ENCODE measurements at regions not wholly inside any gene's neighbourhood (a gene's known extent, or its start where the extent isn't known, plus 50 kb on each side); places are given as distances from the start of the nearest gene placed in this dataset.

- Histone ChIP-seq H3K4me2 (ENCODE audit: insufficient read depth in 1 of 2, low read depth in 2 of 2, low read length in 2 of 2) (no peak overlapping the region), H4K20me1 (replicated peaks in 1 of 2; ENCODE audit: control insufficient read depth in 1 of 2, insufficient read depth in 2 of 2, low read length in 2 of 2) (peaks cover 0 to 2% of the 10 kb centered on the region in 2 experiments), H2AFZ (ENCODE audit: low read length) (no peak overlapping the region), H2BK15ac (ENCODE audit: low read length) (no peak overlapping the region), H3K23me2 (ENCODE audit: low read depth, low read length) (no peaks in the 10 kb centered on the region), H3K9me3 (ENCODE audit: insufficient read depth in 2 of 2, low read depth in 1 of 2, low read length in 1 of 2) (no peaks in the 10 kb centered on the region), H3K23ac (ENCODE audit: insufficient read length) (no peak overlapping the region), H3K9ac (replicated peaks in 1 of 4; ENCODE audit: extremely low read depth in 1 of 4, low read depth in 3 of 4, low read length in 3 of 4) (no peak overlapping the region), H3K79me2 (ENCODE audit: control insufficient read depth in 1 of 2, insufficient read depth in 2 of 2, low read length in 2 of 2) (no peaks in the 10 kb centered on the region), H4K91ac (replicated peaks; ENCODE audit: insufficient read length, low read length) (no peak overlapping the region), H3K79me1 (ENCODE audit: low read depth, low read length) (no peaks in the 10 kb centered on the region), H2BK20ac (ENCODE audit: low read length) (no peak overlapping the region), H3K36me3 (ENCODE audit: control insufficient read depth in 2 of 4, insufficient read depth in 4 of 4, low read length in 3 of 4) (no peaks in the 10 kb centered on the region), H3K4ac (replicated peaks; ENCODE audit: insufficient read length, low read depth, low read length) (no peak overlapping the region), H3K4me3 (ENCODE audit: extremely low read depth in 1 of 4, insufficient read depth in 2 of 4, low read depth in 3 of 4, low read length in 4 of 4) (no peak overlapping the region), H4K8ac (ENCODE audit: extremely low read depth, insufficient read depth, low read length) (no peak overlapping the region), H2BK120ac (replicated peaks; ENCODE audit: low read depth, low read length) (no peak overlapping the region), H2AK5ac (ENCODE audit: low read depth, low read length) (no peak overlapping the region), H2BK5ac (ENCODE audit: low read depth, low read length) (no peak overlapping the region), H4K5ac (ENCODE audit: insufficient read length, low read depth, low read length) (no peak overlapping the region), H2BK12ac (ENCODE audit: low read depth, low read length) (no peak overlapping the region), H3K56ac (replicated peaks; ENCODE audit: insufficient read length, low read depth, low read length) (no peak overlapping the region), H3K14ac (ENCODE audit: insufficient read length) (no peak overlapping the region), H3K27ac (ENCODE audit: low read depth, low read length) (no peak overlapping the region), H3K27me3 (replicated peaks in 1 of 4; ENCODE audit: control insufficient read depth in 3 of 4, extremely low read depth in 1 of 4, insufficient read depth in 3 of 4, low read length in 3 of 4) (no peaks in the 10 kb centered on the region), H3K4me1 (replicated peaks in 1 of 4; ENCODE audit: control insufficient read depth in 3 of 4, insufficient read depth in 4 of 4, low read length in 3 of 4) (no peaks in the 10 kb centered on the region), H3K18ac (ENCODE audit: extremely low read depth, low read length) (no peak overlapping the region)
- TF ChIP-seq POLR2AphosphoS5 (IDR thresholded peaks at IDR 0.05; ENCODE audit: low read depth, low read length) (no peak), YY1 (IDR thresholded peaks at IDR 0.05; ENCODE audit: low read depth, low read length) (no peak), TBP (IDR thresholded peaks at IDR 0.05; ENCODE audit: low read depth, low read length) (no peak), ASH2L (IDR thresholded peaks at IDR 0.05; ENCODE audit: low read length) (no peak), CTCF (IDR thresholded peaks at IDR 0.05; ENCODE audit: control extremely low read depth in 1 of 3, insufficient read depth in 1 of 3, low read depth in 1 of 3, low read length in 3 of 3) (no peak), BRCA1 (IDR thresholded peaks at IDR 0.05; ENCODE audit: low read depth, low read length) (no peak), GTF2F1 (IDR thresholded peaks at IDR 0.05; ENCODE audit: borderline replicate concordance, low read depth, low read length) (no peak), RFX5 (IDR thresholded peaks at IDR 0.05; ENCODE audit: borderline replicate concordance, low read depth, low read length) (no peak), ATF3 (IDR thresholded peaks at IDR 0.05; ENCODE audit: insufficient read depth, low read depth, low read length) (no peak), MAFK (IDR thresholded peaks at IDR 0.05; ENCODE audit: low read depth, low read length) (no peak)
- CTCF ChIA-PET (ENCODE audit: partially characterized antibody): no interaction called here
- WGBS, 2 experiments (ENCODE audit: extremely low coverage in 1 of 2, insufficient coverage in 1 of 2, insufficient read length in 1 of 2, insufficient replicate concordance in 2 of 2, low coverage in 1 of 2, low lambda C conversion rate in 2 of 2, missing lambda C conversion rate in 1 of 2): 71% methylated on average over 1 of the region's 1 CpG; no CpG with 5 or more reads in 1 of the 2 experiments
- POLR2A ChIA-PET (ENCODE audit: partially characterized antibody): no interaction called here
- FAIRE-seq: no peak
- DNase-seq (ENCODE audit: low read depth in 1 of 2, low spot score in 2 of 2): no peak
Observed at GRCh38 chr2:65706411-65706810, 274.0 kb upstream of the SPRED2 start.
